CD14-positive monocyte (primary cell): ENCODE measurements at regions not wholly inside any gene's neighbourhood (a gene's known extent, or its start where the extent isn't known, plus 50 kb on each side); places are given as distances from the start of the nearest gene placed in this dataset.
"Not testable (repeated sequence)": the region's sequence is repeated elsewhere in the genome, so short reads cannot be mapped to it uniquely, and the experiment has no call there.

Source experiments
- DNase-seq, 3 donors: peaks; one replicate each; pipeline ENCODE4 v3.0.0-alpha.2; 2011 to 2022
- H2AFZ ChIP-seq: 2 replicates; pipeline ENCODE4 v1.6.0; 2012; ENCODE audit warnings: mild to moderate bottlenecking, low read depth, low read length, inconsistent platforms; ENCODE audit not compliant: insufficient read depth, poor library complexity, severe bottlenecking
- H3K27ac ChIP-seq, 2 donors: 1 replicate in 1 of 2; 2 replicates in 1 of 2; pipeline ENCODE4 v1.5.1; 2012 to 2013; ENCODE audit warnings: low read length in 2 of 2, control low read depth in 1 of 2, inconsistent platforms in 1 of 2, low read depth in 1 of 2, mild to moderate bottlenecking in 1 of 2
- H3K27me3 ChIP-seq, 2 donors: one replicate each; pipeline versions ENCODE4 v1.6.0 to v1.6.1; 2011 to 2013; ENCODE audit warnings: low read length in 2 of 2; ENCODE audit not compliant: control insufficient read depth in 2 of 2, insufficient read depth in 2 of 2
- H3K36me3 ChIP-seq, 2 donors: replicated peaks in 1 of 2; 1 replicate in 1 of 2; 2 replicates in 1 of 2; pipeline versions ENCODE4 v1.5.1 to v1.6.1; 2012 to 2013; ENCODE audit warnings: low read length in 2 of 2, control low read depth in 1 of 2, inconsistent platforms in 1 of 2, mild to moderate bottlenecking in 1 of 2; ENCODE audit not compliant: insufficient read depth in 2 of 2, control insufficient read depth in 1 of 2
- H3K4me1 ChIP-seq, 2 donors: 1 replicate in 1 of 2; 2 replicates in 1 of 2; pipeline versions ENCODE4 v1.5.1 to v1.6.1; 2012 to 2013; ENCODE audit warnings: low read length in 2 of 2, control low read depth in 1 of 2, inconsistent platforms in 1 of 2, mild to moderate bottlenecking in 1 of 2, moderate library complexity in 1 of 2; ENCODE audit not compliant: insufficient read depth in 2 of 2, control insufficient read depth in 1 of 2
- H3K4me2 ChIP-seq: replicated peaks from 2 replicates; pipeline ENCODE3; 2012; ENCODE audit warnings: low read length, moderate library complexity, mild to moderate bottlenecking; ENCODE audit not compliant: poor library complexity, severe bottlenecking; ENCODE audit errors: extremely low read depth
- H3K4me3 ChIP-seq, 3 experiments: fragments of 200-600 bp in 1 of 3; sonication (generic) in 1 of 3; replicated peaks in 1 of 3; 1 replicate in 2 of 3; 2 replicates in 1 of 3; pipeline ENCODE4 v1.5.1; 2011 to 2013; ENCODE audit warnings: low read length in 3 of 3, mild to moderate bottlenecking in 3 of 3, control low read depth in 2 of 3, low read depth in 2 of 3, inconsistent platforms in 1 of 3, moderate library complexity in 1 of 3
- H3K79me2 ChIP-seq: 2 replicates; pipeline ENCODE4 v1.6.0; 2012; ENCODE audit warnings: mild to moderate bottlenecking, control low read depth, inconsistent platforms, low read length, moderate library complexity; ENCODE audit not compliant: insufficient read depth
- H3K9ac ChIP-seq: 2 replicates; pipeline ENCODE4 v1.6.0; 2017; ENCODE audit warnings: low read length, mild to moderate bottlenecking; ENCODE audit not compliant: insufficient read depth, poor library complexity, severe bottlenecking
- H3K9me3 ChIP-seq, 2 donors: replicated peaks in 1 of 2; 1 replicate in 1 of 2; 2 replicates in 1 of 2; pipeline versions ENCODE4 v1.5.1 to v1.6.1; 2012 to 2013; ENCODE audit warnings: low read length in 2 of 2, control low read depth in 1 of 2; ENCODE audit not compliant: control insufficient read depth in 1 of 2, insufficient read depth in 1 of 2
- H4K20me1 ChIP-seq: 2 replicates; pipeline ENCODE4 v1.6.0; 2012; ENCODE audit warnings: mild to moderate bottlenecking, low read length, control low read depth, moderate library complexity; ENCODE audit not compliant: insufficient read depth
- H3K27ac Mint-ChIP-seq, 7 donors: one replicate each; pipeline ENCODE4 v1.8.0; 2020; ENCODE audit warnings: mild to moderate bottlenecking in 7 of 7, mixed read lengths in 7 of 7, moderate library complexity in 6 of 7, inconsistent platforms in 2 of 7
- H3K27me3 Mint-ChIP-seq, 3 donors: one replicate each; pipeline ENCODE4 v1.8.0; 2021 to 2022; ENCODE audit warnings: low read depth in 3 of 3, mild to moderate bottlenecking in 3 of 3, mixed read lengths in 3 of 3, moderate library complexity in 3 of 3, inconsistent platforms in 1 of 3
- H3K36me3 Mint-ChIP-seq, 2 donors: one replicate each; pipeline ENCODE4 v1.8.0; 2020; ENCODE audit warnings: mixed read lengths in 2 of 2, inconsistent platforms in 1 of 2, mild to moderate bottlenecking in 1 of 2
- H3K4me1 Mint-ChIP-seq: one replicate; pipeline ENCODE4 v1.8.0; 2020; ENCODE audit warnings: mild to moderate bottlenecking, mixed read lengths
- H3K4me3 Mint-ChIP-seq, 2 donors: one replicate each; pipeline ENCODE4 v1.8.0; 2020; ENCODE audit warnings: mild to moderate bottlenecking in 2 of 2, mixed read lengths in 2 of 2, moderate library complexity in 1 of 2
- H3K9me3 Mint-ChIP-seq, 7 donors: one replicate each; pipeline ENCODE4 v1.8.0; 2020 to 2022; ENCODE audit warnings: mixed read lengths in 7 of 7, mild to moderate bottlenecking in 6 of 7, moderate library complexity in 6 of 7, inconsistent platforms in 2 of 7
- CTCF ChIP-seq: fragments of 200-600 bp; IDR thresholded peaks from one replicate; pipeline ENCODE4 v1.8.0; 2022; ENCODE audit warnings: antibody characterized with exemption, mild to moderate bottlenecking
- WGBS: methylation state at CpG from one replicate; pipeline ENCODE4 v1.1.5; 2013; ENCODE audit warnings: missing lambda C conversion rate; ENCODE audit not compliant: insufficient coverage; 5-methylcytosine and 5-hydroxymethylcytosine counted together
- intact Hi-C, 2 donors: fragments of 100-400 bp; cut with micrococcal nuclease; formaldehyde crosslinking; loops; one replicate each; pipeline versions ENCODE4 v1.15.0 to v1.15.1; 2023

- no peaks in the 10 kb centered on the region for H4K20me1 ChIP-seq
- no peaks in the 10 kb centered on the region for H3K4me1 Mint-ChIP-seq
- H3K27me3 Mint-ChIP-seq: peaks cover 0 to 1% (median 0%) of the 10 kb centered on the region in 3 donors
- no peak overlapping the region for H3K4me3 ChIP-seq
- H3K79me2 ChIP-seq: no peaks in the 10 kb centered on the region
- no peak overlapping the region for H3K4me2 ChIP-seq
- H3K27ac Mint-ChIP-seq: no peak overlapping the region
- no peak overlapping the region for H3K9ac ChIP-seq
- intact Hi-C loops: no loop called here
- no peaks in the 10 kb centered on the region for H3K4me1 ChIP-seq
- peaks cover 11 to 44% (median 33%) of the 10 kb centered on the region in 7 donors for H3K9me3 Mint-ChIP-seq
- H3K27me3 ChIP-seq: no peaks in the 10 kb centered on the region
- no peak overlapping the region for H3K4me3 Mint-ChIP-seq
- H3K36me3 ChIP-seq: no peaks in the 10 kb centered on the region
- no peaks in the 10 kb centered on the region for H3K36me3 Mint-ChIP-seq
- H3K27ac ChIP-seq: no peak overlapping the region
- DNase-seq: no peak
- TF ChIP-seq CTCF: no peak
- no peak overlapping the region for H2AFZ ChIP-seq
- H3K9me3 ChIP-seq: peaks cover 34 to 49% of the 10 kb centered on the region in 2 donors
Observed at GRCh38 chr3:26091096-26091495, 301.2 kb downstream of the OXSM start.

- Mint-ChIP-seq H3K4me3 (no peak overlapping the region), H3K4me1 (no peaks in the 10 kb centered on the region), H3K27ac (no peak overlapping the region), H3K9me3 (peaks cover 11 to 48% (median 33%) of the 10 kb centered on the region in 7 donors), H3K27me3 (peaks cover 0 to 1% (median 0%) of the 10 kb centered on the region in 3 donors), H3K36me3 (no peaks in the 10 kb centered on the region)
- Histone ChIP-seq H3K9me3 (peaks cover 38 to 49% of the 10 kb centered on the region in 2 donors), H4K20me1 (no peaks in the 10 kb centered on the region), H3K9ac (no peak overlapping the region), H3K27ac (no peak overlapping the region), H3K4me1 (no peaks in the 10 kb centered on the region), H3K4me3 (no peak overlapping the region), H3K27me3 (no peaks in the 10 kb centered on the region), H3K36me3 (no peaks in the 10 kb centered on the region), H3K4me2 (no peak overlapping the region), H2AFZ (no peak overlapping the region), H3K79me2 (no peaks in the 10 kb centered on the region)
- DNase-seq: no peak
- intact Hi-C loops: no loop called here
- no peak for TF ChIP-seq CTCF
- no CpG with 5 or more reads among the region's 1 CpG for WGBS
Observed at GRCh38 chr3:26091626-26092025, 301.7 kb downstream of the OXSM start.

GRCh38 chr3:26097111-26097510 is 307.2 kb downstream of the OXSM start:
- peaks cover 17 to 43% (median 22%) of the 10 kb centered on the region in 7 donors for H3K9me3 Mint-ChIP-seq
- H4K20me1 ChIP-seq, DNase-seq, H2AFZ ChIP-seq, intact Hi-C loops, H3K36me3 Mint-ChIP-seq, H3K9ac ChIP-seq, H3K4me2 ChIP-seq, H3K4me3 ChIP-seq, H3K79me2 ChIP-seq, H3K36me3 ChIP-seq, H3K27ac Mint-ChIP-seq, H3K27me3 Mint-ChIP-seq, H3K4me1 ChIP-seq, H3K27ac ChIP-seq, H3K4me3 Mint-ChIP-seq, H3K27me3 ChIP-seq, H3K4me1 Mint-ChIP-seq: not testable (repeated sequence)
- 93% methylated on average over 1 of the region's 4 CpGs for WGBS
- H3K9me3 ChIP-seq: peaks cover 25 to 37% of the 10 kb centered on the region in 2 donors
